ENCODE measurements at regions not wholly inside any gene's neighbourhood (a gene's known extent, or its start where the extent isn't known, plus 50 kb on each side); places are given as distances from the start of the nearest gene placed in this dataset.

DNA sequence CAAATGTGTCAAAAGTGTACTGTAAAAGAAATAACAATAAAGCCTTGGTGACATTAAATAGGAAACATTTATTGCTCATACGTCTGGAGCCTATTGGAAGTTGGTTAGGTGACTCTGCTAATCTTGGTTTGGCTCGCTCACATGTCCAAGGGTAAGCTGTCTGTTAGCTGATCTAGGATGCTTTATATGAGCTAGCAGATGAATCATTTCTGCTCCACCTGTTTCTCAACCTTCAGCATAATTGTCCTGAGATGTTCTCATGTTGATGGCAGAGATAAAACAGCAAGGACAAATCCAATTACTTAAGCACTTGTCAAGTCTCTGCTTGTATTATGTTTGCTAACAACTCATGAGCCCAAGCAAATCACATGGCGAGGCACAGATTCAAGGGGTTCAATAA is 56.0 kb upstream of the CD53 start:
- TF ChIP-seq JUND (IDR thresholded peaks at IDR 0.05; ENCODE audit: low read depth) = no peak
- in situ Hi-C loops (cut with HindIII; ENCODE audit: low pct_unique_long_range_greater_than_20kb, low sequenced_read_pairs) = no loop called here
- DNase-seq (ENCODE audit: low read depth in 1 of 2, low spot score in 1 of 2) = peak in 1 of 2 experiments; percentile 77

DNA sequence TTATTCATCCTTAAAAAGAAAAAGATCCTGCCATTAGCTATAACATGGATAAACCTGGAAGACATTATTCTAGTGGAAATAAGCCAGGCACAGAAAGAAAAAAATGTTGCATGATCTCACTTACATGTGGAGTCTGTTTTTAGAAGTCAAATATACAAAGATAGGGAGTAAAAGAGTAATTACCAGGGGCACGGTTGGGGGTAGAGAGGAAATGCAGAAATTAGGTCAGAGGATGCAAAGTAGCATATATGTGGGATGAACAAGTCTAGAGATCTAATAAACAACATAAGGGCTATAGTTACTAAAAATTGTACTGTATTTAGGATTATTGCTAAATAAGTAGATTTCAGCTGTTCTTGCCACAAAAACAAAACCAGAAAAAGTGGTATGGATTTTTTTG is 61.4 kb upstream of the CD53 start:
- no peak for TF ChIP-seq JUND (IDR thresholded peaks at IDR 0.05; ENCODE audit: low read depth)
- DNase-seq (ENCODE audit: low read depth in 1 of 2, low spot score in 1 of 2) = no peak
- in situ Hi-C loops (cut with HindIII; ENCODE audit: low pct_unique_long_range_greater_than_20kb, low sequenced_read_pairs) = no loop called here

DNA sequence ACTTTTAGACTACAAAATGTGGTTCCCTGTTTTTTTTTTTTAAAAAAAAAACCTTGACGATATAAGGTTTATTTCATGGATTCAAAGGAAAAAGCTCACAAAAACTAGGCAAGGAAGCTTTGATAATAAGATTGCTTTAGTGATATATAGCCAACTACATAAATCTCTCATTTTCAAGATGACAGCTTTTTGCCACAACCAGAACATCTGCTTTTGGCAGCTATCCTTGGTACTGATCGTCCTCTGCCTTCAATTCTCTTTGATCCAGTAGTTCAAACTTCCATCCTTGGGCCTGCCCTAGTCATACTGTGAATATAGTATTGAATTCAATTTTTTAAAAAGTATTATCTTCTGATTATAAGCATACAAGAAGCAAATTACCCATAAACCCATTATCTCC is 72.9 kb upstream of the CD53 start:
- DNase-seq (ENCODE audit: low read depth in 1 of 2, low spot score in 1 of 2) = peak in 1 of 2 experiments; percentile 20
- in situ Hi-C loops (cut with HindIII; ENCODE audit: low pct_unique_long_range_greater_than_20kb, low sequenced_read_pairs) = no loop called here
- TF ChIP-seq JUND (IDR thresholded peaks at IDR 0.05; ENCODE audit: low read depth) = no peak

DNA sequence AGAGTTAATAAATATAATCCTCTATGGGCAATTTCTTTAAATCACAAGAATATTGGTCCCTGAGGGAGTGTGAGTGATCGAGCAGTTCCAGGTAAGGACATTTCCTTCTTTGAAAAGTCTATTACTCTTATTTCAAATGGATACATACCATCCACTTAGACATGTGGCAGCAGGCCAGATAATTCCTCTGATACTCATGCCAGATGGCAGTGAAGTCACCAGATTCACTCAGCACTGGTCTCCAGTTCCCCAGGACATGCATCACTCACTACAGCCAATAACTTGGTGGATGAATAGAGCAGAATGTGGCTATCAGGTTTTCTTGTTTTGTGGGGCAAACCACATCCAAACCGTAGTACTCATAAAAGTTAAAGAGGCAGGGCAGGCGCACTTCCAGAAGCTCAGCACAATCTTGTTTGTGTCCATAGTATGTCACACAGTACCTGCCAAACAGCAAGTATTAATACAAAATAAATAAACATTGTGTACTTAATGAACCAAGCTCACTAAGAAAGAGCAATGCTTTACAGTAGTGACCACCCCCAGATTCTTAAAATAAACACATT is 74.2 kb upstream of the CD53 start:
- DNase-seq (ENCODE audit: low read depth in 1 of 2, low spot score in 1 of 2) = no peak
- no peak for TF ChIP-seq JUND (IDR thresholded peaks at IDR 0.05; ENCODE audit: low read depth)
- in situ Hi-C loops (cut with HindIII; ENCODE audit: low pct_unique_long_range_greater_than_20kb, low sequenced_read_pairs) = no loop called here

DNA sequence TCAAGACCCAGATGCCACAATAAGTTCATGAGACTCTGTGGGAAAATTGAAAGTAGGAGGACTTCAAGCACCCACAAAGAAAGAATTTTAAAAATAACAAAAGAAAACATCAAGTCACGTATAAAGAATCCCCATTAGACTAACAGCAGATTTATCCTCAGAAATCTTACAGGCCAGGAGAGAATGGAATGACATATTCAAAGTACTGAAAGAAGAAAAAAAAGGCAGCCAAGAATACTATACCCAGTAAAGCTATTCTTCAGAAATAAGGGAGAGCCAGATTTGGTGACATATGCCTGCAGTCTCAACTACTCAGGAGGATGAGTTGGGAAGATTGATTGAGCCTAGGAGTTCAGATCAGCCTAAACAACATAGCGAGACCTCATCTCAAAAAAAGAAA is 84.3 kb upstream of the CD53 start:
- no peak for DNase-seq (ENCODE audit: low read depth in 1 of 2, low spot score in 1 of 2)
- in situ Hi-C loops (cut with HindIII; ENCODE audit: low pct_unique_long_range_greater_than_20kb, low sequenced_read_pairs) = no loop called here
- TF ChIP-seq JUND (IDR thresholded peaks at IDR 0.05; ENCODE audit: low read depth) = no peak

DNA sequence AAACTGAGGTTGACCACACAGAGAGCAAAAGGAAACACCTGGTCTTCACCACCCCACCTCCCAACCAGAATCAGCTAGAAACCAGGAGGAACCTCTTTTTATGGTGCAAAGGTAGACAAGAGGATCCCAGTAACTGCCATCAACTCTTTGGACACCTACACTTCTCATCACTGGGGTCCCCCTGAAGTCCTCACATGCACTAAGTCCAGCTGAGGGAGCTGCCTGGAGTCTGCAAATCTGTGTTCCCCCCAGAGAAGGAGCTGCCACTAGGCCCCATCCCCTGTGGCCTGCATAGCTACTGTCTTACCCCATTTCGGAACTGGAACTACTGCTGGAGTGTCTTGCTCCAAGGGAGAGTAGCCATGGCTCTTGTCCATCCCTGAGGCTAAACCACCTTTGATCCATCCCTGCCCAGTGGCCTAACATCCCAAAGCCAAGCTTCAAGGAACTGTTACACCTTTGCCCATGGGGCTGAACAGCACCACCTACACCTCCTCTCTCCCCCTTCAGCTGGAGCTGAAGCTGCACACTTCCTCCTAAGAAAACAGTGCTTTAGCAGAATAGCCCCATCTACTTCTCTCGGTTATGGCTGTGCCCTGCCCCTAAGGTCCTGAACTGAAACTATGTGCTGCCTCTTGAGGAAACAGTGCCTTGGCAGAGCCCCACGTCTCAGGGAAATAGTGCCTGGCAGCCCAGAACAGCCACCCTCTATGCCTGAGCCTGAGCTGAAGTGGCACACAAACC is 85.4 kb upstream of the CD53 start:
- TF ChIP-seq JUND (IDR thresholded peaks at IDR 0.05; ENCODE audit: low read depth) = no peak
- in situ Hi-C loops (cut with HindIII; ENCODE audit: low pct_unique_long_range_greater_than_20kb, low sequenced_read_pairs) = no loop called here
- DNase-seq (ENCODE audit: low read depth in 1 of 2, low spot score in 1 of 2) = no peak

DNA sequence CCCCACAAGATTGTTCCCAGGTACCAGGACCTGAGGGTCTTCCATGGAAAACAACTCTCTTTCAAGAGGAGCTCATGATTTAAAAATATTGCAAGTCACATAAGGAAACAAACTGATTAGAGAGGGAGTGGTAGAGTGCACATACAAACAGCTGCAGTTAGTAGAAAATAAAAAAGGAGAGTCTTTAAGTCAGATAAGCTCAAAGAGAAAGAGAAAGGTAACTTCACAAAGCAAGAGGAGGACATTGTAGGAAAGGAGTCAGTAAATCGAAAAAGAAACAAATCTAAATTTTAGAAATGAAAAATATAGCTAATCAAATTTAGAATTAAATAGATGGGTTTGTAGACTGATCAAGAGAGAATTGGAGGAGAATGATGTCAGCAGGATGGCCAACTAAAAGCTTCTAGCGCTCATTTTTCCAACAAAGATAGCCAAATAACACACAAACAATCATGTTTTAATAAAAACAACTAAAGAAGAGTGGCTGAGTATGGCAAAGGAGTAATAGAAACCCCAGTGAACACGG is 86.1 kb upstream of the CD53 start:
- in situ Hi-C loops (cut with HindIII; ENCODE audit: low pct_unique_long_range_greater_than_20kb, low sequenced_read_pairs) = no loop called here
- TF ChIP-seq JUND (IDR thresholded peaks at IDR 0.05; ENCODE audit: low read depth) = no peak
- no peak for DNase-seq (ENCODE audit: low read depth in 1 of 2, low spot score in 1 of 2)

DNA sequence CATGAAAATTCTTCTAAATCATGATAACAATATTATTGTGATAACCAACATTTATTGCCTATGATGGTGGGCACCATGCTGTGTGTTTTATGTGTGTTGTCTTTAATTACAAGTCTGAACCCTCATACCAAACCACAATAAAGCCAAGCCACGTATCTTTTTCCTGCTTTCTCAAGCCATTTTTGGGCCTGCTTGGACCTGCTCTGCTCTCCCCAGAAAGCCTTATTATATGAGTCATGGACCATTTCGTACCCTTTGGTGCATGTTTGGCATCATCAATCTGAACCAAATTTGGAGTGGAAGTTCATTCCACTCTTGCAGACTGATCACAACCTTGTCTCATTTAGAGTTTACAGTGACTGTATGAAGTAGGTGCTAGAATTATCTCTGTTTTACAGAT is 87.3 kb upstream of the CD53 start:
- DNase-seq (ENCODE audit: low read depth in 1 of 2, low spot score in 1 of 2) = no peak
- TF ChIP-seq JUND (IDR thresholded peaks at IDR 0.05; ENCODE audit: low read depth) = no peak
- in situ Hi-C loops (cut with HindIII; ENCODE audit: low pct_unique_long_range_greater_than_20kb, low sequenced_read_pairs) = no loop called here

DNA sequence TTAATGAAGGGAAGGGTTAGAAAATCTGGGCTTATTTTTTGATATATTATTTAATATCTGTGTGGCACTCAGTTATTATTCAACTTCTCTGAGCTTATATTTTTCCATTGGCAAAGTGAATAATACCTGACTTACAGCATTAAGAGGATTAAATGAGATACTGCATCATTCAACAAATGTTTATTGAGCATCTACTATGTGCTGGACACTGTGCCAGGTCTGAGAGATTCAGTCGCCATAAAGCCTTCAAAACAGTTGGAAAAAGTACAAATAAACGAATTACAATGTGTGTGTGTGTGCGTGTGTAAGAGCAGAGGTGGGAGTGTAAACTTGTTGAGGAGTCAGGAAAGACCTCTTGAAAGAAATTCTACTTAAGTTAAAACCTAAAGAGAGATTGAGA is 87.9 kb upstream of the CD53 start:
- no peak for TF ChIP-seq JUND (IDR thresholded peaks at IDR 0.05; ENCODE audit: low read depth)
- in situ Hi-C loops (cut with HindIII; ENCODE audit: low pct_unique_long_range_greater_than_20kb, low sequenced_read_pairs) = no loop called here
- DNase-seq (ENCODE audit: low read depth in 1 of 2, low spot score in 1 of 2) = no peak

DNA sequence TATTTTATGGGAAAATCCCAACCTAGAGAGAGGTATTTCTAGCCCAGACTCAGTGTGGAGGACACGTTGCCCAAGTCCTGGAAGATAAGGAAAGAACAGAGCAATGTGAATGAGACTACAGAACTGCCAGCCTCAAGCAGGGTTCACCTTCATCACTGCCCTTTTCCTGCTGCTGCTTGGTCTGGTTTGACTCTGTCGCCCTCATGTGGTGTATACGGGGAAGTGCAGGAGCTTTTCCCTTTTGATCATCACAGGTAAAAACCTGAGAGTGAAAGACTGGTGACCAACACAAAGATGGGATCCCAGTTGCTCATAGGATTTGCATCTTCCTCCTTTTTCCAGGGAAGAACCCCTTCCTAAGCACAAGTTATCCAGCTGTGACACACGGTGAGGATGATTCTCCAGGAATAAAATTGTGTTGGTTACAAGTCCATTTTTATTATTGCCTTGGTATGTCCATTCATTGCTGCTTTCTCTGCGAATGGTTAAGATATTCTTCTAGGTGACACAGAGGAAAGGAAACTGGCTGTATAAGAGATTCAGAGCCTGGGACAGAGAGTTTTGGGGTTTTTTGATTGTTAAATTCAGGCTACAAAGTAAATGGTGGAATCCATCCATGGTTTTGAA is 89.5 kb upstream of the CD53 start:
- peak; percentile 42 to 72 for DNase-seq (ENCODE audit: low read depth in 1 of 2, low spot score in 1 of 2)
- no peak for TF ChIP-seq JUND (IDR thresholded peaks at IDR 0.05; ENCODE audit: low read depth)
- in situ Hi-C loops (cut with HindIII; ENCODE audit: low pct_unique_long_range_greater_than_20kb, low sequenced_read_pairs) = no loop called here

DNA sequence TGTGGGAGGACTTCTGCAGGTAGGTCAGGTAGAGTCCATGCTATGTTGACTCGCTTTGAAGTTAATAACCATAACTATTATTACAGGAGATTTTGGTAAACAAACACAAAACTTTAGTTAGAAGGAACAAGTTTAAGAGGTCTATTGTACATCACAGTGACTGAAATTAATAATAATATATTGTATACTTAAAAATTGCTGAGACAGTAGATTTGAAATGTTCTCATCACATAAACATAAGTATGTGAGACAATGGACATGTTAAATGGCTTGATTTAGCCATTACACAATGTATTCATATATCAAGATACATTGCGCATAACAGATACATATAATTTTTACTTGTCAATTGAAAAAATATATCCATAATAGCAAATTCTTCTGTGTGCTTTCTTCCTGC is 91.4 kb upstream of the CD53 start:
- in situ Hi-C loops (cut with HindIII; ENCODE audit: low pct_unique_long_range_greater_than_20kb, low sequenced_read_pairs) = no loop called here
- no peak for DNase-seq (ENCODE audit: low read depth in 1 of 2, low spot score in 1 of 2)
- no peak for TF ChIP-seq JUND (IDR thresholded peaks at IDR 0.05; ENCODE audit: low read depth)

DNA sequence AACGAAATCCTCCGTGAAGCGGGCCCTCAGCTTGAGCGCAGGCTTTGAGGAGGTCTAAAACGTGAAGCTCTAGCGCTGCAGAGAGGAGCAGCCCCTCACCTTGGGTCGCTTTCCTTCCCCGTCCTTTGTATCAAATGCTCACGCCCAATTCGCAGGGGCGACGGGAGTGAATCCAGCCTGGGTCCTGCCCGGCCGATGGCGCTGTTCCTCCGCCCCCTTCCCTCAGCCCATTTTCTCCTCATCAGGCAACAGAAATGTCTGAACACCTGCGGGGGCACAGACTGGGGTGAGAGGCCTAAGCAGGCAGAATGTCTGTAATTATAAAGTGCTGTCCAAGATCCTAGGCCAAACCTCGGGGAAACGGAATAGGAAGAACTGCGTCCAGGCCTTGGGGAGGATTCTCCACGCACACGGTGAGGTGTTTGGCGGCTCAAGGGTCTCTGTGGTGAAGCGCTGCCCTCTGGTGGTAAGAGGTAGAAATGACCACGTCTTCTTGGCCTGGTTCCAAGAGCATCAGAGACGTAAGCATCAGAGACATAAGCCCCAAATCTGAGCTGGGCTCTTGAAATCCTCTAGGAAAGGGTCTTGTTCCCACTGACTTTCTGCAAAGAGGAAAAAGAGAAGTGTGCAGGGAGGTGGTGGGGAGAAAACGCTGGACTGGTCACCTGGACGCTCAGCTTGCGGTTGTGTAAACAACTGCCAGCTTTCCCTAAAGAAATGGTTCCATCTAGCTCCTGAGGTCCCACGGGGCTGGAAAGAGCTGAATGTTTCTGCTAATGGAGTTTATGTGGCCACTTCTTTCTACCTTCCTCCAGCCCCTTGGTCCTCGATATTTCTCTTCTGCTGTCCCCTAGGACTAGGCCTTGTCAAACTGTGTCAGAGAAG is 92.1 kb upstream of the CD53 start:
- DNase-seq (ENCODE audit: low read depth in 1 of 2, low spot score in 1 of 2) = peak; percentile 13 to 85
- in situ Hi-C loops (cut with HindIII; ENCODE audit: low pct_unique_long_range_greater_than_20kb, low sequenced_read_pairs) = no loop called here
- no peak for TF ChIP-seq JUND (IDR thresholded peaks at IDR 0.05; ENCODE audit: low read depth)

Measured in T47D (cell line).